ENCODE measurements at regions not wholly inside any gene's neighbourhood (a gene's known extent, or its start where the extent isn't known, plus 50 kb on each side); places are given as distances from the start of the nearest gene placed in this dataset.

DNA sequence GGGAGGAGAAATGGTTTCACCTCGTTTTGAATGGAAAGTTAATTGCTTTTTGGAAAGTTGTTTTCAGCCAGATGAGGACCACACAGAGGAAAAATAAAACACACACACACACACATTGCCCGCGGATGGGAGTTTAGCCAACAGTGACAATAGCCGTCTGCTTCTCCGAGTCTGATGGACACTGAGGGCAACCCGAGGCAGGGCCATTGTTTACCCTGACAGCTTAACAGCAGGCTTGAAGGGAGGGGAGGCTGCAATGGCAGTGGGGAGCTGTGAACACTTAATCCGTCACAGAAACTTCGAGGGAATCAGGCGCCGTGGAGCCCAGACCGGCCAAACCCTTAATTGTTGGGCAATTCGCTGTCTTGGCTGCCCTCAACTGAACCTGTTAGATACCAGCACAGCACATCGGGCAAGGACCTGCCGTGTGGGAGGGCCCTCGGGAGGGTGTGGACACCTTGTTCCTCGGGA lies 145.9 kb downstream of the ACKR3 start:
- intact Hi-C loops (cut with micrococcal nuclease): no loop called here

- intact Hi-C loops (cut with micrococcal nuclease): no loop called here
These were observed 147.5 kb downstream of the ACKR3 start for GRCh38 chr2:236717120-236717519.

DNA sequence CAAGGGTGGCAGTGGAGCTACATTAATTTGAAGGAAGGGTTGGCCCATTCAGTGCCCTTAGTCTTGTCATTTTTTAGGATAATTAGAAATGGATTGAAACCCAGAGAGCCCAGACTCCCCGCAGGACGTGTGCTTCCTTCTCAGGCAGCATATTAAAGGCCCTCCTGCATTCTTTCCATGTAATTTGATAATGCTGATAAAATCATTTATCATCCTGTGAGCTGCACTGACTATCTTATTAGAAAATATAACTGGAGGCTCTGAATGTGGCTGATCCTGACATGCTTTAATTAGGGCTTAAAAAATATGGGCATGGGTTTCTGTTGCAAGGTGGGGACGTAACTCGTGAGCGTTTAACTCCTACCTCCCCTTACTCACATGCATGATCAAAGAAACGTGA lies 148.1 kb downstream of the ACKR3 start:
- intact Hi-C loops (cut with micrococcal nuclease): no loop called here

GRCh38 chr2:236718207-236718992 lies 148.8 kb downstream of the ACKR3 start:
- intact Hi-C loops (cut with micrococcal nuclease): no loop called here

GRCh38 chr2:236719192-236719635 lies 149.6 kb downstream of the ACKR3 start:
- intact Hi-C loops (cut with micrococcal nuclease): no loop called here

DNA sequence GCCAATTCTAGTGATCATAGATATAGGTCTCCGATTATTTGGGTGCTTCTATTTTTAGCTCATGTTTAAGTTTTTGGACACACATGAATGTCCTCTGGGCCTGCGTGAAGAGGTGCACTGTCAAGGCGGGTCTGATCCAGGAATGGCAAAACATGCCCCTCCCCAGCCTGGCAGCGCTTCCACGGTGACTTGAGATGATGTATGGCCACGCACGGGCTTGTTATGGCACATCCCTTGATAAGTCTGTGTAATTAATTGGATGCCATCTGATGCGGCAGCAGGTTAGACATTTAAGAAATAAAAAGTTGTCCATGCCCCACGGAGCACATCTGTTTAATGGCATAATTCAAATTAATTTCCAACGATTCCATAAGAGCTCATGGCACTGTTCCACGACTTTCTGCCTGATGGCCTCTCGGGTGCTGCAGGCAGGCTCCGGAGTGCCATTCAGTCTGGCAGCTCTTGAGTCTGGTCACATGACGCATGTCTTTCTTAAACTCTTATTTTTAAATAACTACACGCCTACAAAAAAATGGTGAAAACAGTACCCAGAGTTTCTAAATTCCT lies 151.4 kb downstream of the ACKR3 start:
- intact Hi-C loops (cut with micrococcal nuclease): no loop called here

DNA sequence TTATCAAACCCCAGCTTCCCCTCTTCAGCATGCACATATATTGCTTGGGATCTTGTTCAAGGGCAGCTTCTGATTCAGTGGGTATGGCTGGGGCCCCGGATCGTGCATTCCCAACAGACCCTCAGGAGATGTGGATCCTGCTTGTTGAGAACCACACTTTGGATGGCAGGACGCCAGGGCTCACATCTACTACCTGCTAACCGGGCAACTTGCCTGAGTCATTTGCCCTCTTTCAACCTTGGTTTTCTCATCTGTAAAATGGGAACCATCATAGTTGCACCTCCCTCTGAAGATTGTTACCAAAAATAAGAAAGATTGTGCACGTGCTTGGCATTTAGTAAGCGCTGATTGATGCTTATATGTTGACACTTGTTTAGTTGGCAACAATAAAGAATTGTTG lies 154.6 kb downstream of the ACKR3 start:
- intact Hi-C loops (cut with micrococcal nuclease): no loop called here

DNA sequence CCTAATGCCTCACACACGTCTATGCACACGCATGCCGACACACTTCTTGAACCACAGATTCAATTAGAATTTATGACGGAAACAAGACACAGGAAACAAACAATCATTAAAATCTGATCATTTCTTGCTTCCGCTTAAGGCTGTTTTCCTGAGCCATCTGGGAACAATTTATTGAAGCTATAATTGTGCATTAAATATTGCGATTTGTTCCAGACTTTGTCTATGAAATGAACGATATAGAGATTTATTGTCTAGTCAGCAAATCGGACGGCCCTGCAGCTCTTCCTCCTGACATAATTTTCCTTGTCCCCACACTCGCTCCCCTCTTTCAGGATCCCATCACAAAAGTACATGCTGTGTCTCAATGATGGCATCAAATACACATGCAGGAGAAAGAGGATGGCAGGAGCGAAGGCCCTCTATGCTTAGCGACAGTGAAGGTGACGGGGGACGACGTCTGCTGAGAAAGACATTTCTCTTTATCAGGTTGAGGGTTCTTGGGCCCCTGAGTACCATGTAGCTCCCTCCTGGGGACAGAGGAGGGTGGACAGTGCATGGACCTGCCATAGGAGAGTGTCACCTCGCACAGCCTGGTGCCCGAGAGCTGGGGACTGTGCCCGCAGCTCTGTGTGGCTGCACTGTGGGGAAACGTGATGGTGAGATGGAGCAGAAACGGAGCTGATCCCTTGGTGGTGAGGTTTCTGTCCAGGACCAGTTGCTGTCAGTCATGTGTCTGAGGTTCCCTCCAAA lies 157.3 kb downstream of the ACKR3 start:
- intact Hi-C loops (cut with micrococcal nuclease): no loop called here

GRCh38 chr2:236728916-236729670 lies 159.5 kb downstream of the ACKR3 start:
- intact Hi-C loops (cut with micrococcal nuclease): no loop called here

- intact Hi-C loops (cut with micrococcal nuclease): no loop called here
These were observed 160.8 kb downstream of the ACKR3 start for GRCh38 chr2:236730393-236730792.

- intact Hi-C loops (cut with micrococcal nuclease): no loop called here
These were observed 162.3 kb downstream of the ACKR3 start for GRCh38 chr2:236731767-236732580.

GRCh38 chr2:236733156-236733555 lies 163.5 kb downstream of the ACKR3 start:
- intact Hi-C loops (cut with micrococcal nuclease): no loop called here

DNA sequence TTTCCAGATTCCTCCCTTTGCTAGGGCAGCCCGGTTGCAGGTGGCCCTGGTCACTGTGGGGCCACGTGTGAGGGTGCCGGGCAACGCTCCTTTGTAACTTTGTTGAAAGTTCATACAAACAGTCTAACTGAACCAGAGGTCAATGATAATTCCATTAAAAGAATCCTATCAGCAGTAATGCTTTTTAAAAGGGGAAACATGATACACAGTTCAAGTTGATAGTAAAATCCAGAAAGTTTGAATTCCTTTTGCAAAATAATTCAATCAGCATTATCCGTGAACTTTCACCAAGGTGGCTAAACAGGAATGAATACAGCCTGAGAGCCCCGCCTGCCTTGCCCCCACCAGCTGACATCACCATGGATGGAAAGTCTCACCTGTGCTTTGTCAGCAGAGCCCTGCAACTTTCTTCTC lies 166.2 kb downstream of the ACKR3 start:
- intact Hi-C loops (cut with micrococcal nuclease): no loop called here

- intact Hi-C loops (cut with micrococcal nuclease): no loop called here
These were observed 168.4 kb downstream of the ACKR3 start for GRCh38 chr2:236738030-236738429.

GRCh38 chr2:236738896-236739295 lies 169.3 kb downstream of the ACKR3 start:
- intact Hi-C loops (cut with micrococcal nuclease): no loop called here

- intact Hi-C loops (cut with micrococcal nuclease): no loop called here
These were observed 170.0 kb downstream of the ACKR3 start for GRCh38 chr2:236739663-236740062.

GRCh38 chr2:236740506-236740905 lies 170.9 kb downstream of the ACKR3 start:
- intact Hi-C loops (cut with micrococcal nuclease): no loop called here

DNA sequence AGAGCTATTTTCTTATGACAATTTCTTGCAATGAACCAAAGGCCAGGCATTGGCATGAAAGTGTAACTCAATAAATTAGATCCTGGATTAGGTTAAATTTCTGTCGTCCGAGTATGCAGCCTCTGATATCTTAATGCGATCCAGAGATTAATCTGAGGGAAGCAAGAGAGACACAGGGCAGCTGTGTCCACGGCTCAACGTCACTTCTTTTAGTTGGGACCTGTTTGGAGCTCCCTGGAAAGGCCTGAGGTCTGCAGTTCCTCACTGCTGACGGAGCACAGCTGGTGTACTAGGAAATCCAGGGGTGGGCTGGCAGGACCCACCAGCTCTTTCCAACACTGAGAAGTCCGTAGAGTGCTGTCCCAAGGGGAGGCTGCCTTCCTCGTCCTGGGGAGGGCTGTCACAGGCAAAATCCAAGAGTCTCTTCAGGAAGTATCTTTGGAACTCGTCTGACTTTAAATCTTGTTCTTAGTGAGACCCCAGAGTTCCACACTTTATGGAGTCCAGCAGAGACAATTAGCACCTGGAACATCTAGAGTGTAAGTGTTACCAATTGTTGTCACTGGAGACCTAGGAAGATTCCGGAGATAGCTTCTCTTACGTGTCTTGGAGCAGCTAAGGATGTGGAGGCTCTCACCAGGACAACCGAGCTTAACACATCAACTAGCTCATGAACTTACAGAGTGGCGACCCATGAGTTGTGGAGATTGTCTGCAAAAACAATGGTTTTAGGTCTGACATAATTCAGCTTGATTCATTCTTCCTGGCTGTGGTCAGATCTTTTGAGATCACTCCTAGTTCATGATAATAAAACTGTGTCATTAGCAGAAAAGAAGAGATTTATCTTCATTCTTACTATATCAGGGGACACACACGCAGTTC lies 173.7 kb downstream of the ACKR3 start:
- intact Hi-C loops (cut with micrococcal nuclease): no loop called here

DNA sequence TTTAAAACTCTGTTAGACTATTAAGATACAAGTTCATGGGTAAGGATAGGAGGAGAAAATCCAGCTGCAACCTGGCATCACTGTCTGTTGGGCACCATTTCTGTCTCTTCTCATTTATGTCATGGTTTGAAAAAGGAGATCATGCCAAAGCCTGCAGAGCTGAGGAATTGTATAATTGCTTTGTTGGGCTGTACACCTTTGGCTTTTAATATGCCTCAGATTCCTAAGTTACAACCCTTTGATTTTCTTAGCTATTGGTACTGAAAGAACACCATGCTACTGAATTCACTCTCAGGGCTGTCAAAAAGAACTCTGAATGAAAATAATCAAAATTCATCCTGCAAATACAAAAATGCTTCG lies 174.3 kb downstream of the ACKR3 start:
- intact Hi-C loops (cut with micrococcal nuclease): no loop called here

- intact Hi-C loops (cut with micrococcal nuclease): no loop called here
These were observed 174.7 kb downstream of the ACKR3 start for GRCh38 chr2:236744281-236744705.
